Left lobe of liver (tissue), 2 donors: ENCODE measurements at regions not wholly inside any gene's neighbourhood (a gene's known extent, or its start where the extent isn't known, plus 50 kb on each side); places are given as distances from the start of the nearest gene placed in this dataset.

Source experiments
- ATAC-seq: fragments of 200-7000 bp; cut with Tn5 transposase; one replicate; pipeline ENCODE4 v1.9.1; 2020; ENCODE audit warnings: mild to moderate bottlenecking, moderate library complexity
- DNase-seq: peaks from one replicate; pipeline ENCODE4 v3.0.0-alpha.2; 2020; ENCODE audit warnings: low spot score
- donor health status: DM: no; HTN: no; CAD: no; lungs with moderate emphysema.
- donor health status: DM: no; HTN: yes; CAD: no.

DNA sequence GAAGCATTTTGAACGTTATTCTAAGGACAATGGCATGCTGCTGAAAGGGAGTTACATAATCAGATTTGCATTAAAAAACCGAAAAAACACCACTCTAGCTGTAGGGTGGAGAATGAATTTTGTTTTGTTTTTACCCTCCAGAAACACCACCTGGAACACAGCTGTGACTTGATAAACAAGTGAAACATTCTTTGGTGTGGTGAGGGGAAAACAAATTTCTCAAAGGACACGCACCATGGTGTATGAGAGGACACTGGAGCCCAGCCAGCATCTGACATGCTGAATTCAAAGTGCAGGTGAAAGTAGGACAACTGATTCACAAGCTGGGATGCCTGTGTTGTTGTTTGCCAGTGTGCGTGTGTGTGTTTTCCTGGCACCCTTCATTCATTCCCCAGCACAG, 554.5 kb upstream of the TBL1XR1 start:
- DNase-seq = peak; percentile 65
- ATAC-seq = peak; percentile 89

DNA sequence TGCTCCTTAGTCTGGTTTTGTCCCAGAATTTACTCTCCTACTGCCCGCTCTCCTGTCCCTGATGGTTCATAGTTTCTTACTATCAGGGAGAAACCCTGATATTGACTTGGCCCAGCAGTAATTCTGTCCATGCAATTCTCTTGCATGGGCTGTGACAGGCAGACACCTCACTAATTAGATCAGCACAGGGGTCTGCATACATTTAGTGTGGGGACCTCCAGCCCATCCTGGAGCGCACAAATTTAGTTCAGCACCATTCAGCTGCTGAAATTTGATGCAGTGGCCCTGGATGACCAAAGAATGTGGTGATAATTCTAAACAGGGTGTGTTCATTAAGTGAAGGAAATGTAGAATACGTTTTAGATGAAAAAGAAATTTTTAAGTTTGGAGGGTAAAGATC, 555.5 kb upstream of the TBL1XR1 start:
- ATAC-seq (no peak), DNase-seq (no peak)

DNA sequence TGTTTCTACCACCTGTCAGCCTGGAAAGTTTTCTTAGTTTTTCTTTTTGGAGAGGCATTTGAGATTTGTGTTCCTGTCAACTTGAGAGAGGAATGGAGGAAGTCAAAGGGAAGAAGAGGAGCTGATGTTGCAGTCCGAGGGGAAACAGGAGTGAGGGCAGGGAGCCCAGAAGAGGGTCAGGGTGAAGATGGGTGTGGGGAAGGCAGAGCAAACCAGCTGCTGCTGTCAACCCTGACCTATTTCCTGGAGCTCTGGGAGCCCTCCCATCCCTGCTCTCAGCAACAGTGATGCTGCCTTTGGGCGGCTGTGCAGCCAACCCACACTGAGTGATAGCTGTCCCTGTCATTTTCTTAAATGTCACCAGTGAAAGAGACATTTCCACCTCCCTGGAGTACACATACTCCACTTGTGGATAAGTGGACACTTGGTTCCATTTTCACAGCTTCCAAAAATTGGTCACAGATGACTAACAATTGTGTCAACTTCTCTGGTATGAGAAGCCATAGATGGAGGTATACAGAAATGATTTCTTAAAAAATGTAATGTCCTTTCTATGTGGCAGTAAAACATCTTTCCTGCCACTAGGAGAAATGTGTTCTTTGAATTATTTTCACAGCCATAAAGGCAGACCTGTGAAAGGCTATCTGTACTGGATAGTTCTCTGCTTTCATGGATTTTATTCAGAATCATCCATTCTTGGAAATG, 556.3 kb upstream of the TBL1XR1 start:
- peak; percentile 77 for ATAC-seq
- peak; percentile 53 for DNase-seq

DNA sequence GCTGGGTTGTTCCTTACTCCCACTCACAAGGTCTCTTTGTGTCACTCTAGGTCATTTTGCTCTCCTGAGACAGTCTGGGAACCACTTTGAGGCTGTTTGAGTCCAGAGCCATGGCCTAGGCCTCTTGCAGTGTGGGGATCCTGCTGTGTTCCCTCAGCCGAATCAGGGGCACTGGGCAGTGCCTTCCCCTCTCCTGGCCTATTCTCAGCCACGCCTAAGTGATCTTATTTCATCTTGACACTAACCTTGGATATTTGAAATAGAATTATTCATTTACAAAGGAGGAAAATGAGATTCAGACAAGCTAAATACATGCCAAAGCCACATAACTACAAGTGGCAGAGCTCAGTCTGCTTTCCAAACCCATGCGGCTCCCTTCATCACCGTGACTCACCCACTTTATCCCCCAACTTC, 557.2 kb upstream of the TBL1XR1 start:
- no peak for DNase-seq
- no peak for ATAC-seq

DNA sequence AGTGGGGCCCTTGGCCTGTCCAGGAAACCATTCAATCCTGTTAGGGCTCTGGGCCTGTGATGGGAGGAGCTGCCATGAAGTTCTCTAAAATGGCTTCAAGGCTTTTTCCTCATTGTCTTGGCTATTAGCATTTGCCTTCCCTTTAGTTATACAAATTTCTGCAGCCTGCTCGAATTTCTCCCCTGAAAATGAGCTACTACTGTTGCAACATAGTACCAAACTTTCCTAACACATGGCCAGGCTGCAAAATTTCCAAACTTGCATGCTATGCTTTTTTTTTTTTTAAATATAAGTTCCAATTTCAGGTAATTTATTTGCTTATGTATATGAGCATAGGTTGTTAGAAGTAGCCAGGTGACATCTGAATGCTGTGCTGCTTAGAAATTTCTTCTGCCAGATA, 560.8 kb upstream of the TBL1XR1 start:
- DNase-seq = no peak

DNA sequence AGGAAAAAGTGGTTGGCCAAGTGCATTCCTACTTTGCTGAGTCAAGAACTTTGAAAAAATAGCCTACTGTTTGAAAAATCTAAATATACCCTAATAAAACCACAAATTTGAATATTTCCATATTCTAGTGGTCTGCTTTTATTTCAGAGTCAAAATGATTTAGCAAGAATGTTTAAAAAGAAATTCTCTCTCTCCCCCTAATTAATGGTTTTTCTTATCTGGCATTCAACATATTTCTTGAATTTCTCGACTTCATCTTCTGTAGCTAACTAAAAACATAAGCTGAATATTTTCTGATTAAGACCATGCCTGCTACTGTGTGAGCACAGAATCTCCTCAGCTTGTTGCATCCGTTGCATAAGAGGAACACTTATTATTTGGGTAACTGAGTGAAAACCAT, 563.5 kb upstream of the TBL1XR1 start:
- DNase-seq = no peak
- ATAC-seq = no peak

More for the DNA sequence above, 560.8 kb upstream of the TBL1XR1 start:
- ATAC-seq = no peak

DNA sequence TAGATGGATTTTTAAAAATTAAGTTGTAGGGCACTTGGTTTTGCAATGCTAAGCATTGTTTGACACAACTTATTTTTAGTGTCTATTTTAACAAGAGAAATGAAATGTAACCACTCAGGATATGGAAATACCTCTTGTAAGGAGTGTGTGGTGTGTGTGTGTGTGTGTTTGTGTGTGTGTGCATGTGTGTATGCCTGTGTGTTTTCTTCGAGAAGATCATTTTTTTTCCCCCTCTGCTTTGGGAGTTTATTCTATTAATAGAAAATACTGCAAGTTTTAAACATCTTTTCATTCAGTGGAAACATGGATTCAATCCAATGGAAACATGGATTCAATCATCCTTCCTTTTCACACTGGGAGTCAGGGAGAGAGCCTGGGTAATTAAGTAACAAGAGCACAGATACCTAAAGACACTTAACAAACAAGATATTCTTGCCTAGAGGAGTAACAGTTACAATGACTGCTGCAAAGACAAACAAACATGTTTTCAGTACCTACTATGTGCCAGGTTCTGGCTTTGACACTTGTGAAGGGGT, 567.2 kb upstream of the TBL1XR1 start:
- no peak for DNase-seq

DNA sequence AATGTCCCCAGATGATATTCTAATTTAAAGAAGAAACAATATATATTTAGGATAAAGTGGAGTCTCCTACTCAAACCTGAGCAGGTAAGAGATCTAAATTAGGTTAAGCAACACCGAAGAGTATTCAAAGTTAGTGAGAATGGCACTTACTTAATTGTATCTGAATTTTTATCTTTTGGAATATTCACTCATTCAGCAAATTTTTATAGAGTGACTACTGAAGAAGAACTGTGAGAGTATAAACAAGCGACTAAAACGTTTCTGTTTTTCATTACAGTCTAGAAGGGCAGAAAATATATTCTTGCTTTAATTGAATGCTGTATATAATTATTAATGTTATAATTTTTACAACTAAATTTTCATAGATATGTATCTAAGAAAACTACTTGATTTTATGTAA, 567.7 kb upstream of the TBL1XR1 start:
- no peak for DNase-seq
- ATAC-seq = no peak

More for the DNA sequence above, 567.2 kb upstream of the TBL1XR1 start:
- no peak for ATAC-seq

DNA sequence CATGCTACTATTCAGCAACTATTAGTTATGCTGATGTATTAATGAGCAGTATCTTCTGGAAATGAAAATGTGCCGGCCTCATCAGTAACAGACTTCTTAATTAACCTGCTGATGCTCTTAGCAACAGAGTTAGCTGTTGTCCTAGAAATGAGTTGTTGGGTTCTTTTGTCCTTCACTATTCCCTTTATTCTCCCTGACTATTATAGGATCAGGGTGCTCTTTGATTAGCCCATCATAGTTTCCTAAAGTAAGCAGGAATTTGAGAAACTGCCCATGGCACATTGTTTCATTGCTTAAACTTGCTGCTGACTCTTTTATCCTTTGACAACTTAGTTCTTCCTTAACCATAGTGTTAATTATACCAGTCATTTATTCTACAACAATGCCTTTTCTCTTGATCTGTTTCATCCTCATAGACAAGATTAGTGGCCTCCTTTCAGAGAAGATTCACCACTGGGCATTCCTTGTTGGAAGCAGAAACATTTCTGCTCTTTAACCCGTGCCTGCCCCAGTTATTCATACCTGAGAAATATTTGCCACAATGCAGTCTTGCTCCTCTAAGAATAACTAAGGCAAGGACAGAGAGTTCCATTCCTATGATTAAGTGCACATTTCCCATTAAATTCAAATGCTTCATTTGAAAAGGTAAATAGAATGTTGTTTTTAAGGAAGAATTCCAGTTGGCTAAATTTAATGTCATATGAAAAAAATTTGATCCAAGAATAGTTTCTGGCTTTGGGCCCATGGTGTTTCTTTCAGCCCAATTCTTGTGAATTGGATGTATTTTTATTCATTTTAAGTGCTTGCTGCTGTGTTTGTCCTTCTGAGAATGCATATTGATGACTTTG, 573.3 kb upstream of the TBL1XR1 start:
- DNase-seq = no peak
- no peak for ATAC-seq

DNA sequence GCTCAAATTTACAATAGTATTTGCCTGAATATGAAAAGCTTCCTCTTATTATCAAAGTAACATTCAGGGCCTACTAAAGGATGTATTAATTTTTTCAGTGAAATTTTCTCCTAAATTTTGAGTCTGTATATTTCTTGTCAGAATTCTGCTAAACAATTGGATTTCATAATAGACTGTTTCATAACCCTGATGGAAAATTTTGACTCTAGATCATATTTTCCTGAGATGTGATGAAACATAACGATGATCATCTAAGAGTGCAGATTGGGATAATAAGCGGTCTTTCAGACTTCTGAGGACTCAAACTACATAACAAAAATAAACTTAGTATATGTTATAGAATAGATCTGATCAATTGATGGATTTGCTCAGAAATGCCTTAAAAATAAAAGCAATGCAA, 574.5 kb upstream of the TBL1XR1 start:
- no peak for DNase-seq
- no peak for ATAC-seq

DNA sequence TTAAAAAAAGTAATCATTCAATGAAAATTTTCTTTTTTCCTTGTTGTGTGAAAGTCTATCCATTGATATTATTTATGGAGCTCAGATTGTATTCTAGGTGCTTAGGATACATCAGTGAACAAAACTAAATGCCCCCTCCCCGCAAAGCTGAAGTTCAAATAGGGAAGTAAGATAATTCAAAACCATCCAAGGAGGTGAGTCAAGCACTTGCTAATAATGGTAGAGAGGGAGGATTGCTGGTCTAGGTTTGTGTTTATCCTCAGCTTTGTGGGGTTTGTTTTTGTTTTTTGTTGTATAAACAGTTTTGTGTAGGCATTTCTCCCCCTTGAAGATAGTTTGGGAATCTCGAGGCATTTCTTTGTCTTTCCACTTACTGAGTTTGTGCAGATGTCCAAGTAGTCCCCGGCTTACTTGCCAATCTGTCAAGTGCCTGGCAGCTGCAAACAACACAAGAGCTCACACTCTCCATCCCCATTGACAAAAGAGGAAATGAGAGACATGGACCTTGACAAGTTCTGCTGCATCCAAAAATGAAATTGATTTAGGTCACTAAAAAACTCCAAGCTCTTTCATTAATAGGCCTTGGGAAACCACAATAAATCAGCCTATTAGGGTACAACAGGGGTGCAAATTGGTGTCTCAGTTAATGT, 575.8 kb upstream of the TBL1XR1 start:
- ATAC-seq (no peak), DNase-seq (no peak)

DNA sequence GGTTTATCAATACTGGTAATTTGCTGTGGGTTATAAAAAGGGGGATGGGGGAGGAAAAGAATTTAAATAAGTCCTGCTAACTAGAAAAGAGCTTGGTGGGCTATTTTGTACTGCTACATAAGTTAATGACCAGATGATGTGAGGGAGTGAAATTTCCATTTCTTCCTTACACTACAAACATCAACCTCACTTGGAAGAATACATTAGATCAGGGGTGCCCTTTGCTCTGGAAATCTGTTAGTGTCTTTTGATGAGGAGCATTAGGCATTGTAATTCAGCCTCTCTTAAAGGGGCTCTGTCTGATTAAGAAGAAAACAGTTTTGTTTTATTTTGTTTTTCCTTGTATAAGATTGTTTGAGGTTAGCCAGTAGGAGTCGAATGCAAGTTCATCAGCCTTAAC, 576.4 kb upstream of the TBL1XR1 start:
- no peak for DNase-seq
- ATAC-seq = no peak

DNA sequence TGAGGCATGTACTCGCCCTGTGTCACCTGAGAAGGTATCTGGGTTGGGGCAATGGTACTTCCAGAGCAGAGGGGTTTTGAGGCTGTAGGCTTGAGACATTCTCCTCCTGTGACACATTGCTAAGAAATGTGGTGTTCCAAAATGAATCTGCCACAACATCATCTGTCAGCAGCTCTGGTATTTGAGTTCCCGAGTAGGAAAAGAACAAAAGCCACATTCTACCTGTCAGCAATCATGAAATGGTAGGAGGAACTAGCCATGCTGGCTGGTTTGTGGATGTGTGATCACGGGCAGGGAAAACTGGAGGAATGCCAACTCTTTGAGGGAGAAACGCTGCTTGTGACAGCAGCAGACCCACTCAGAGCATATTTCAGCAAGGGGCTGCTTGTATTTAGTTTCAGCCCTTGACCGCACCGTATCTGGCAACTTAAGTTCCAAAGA, 579.4 kb upstream of the TBL1XR1 start:
- no peak for DNase-seq

DNA sequence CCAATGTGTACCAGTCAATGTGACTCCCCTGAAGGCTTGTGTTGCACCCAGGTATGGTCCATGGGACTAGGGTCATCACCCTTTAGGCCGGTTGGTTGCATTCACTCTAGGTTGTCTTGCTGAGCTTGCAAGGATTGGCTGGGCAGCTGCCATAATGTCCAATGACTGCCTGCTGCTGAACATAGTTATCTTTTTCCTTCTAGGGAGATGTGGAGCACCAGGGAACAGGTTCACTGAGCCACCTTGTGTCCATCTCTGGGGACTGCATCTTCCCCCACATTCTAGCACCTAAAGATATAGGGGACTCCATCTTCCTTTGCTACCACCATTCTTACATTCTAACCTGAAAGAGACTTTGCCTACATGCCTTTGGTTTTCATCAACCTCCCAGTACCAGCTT, 580.4 kb upstream of the TBL1XR1 start:
- peak; percentile 67 for DNase-seq
- ATAC-seq = peak; percentile 98

More for the DNA sequence above, 579.4 kb upstream of the TBL1XR1 start:
- no peak for ATAC-seq

DNA sequence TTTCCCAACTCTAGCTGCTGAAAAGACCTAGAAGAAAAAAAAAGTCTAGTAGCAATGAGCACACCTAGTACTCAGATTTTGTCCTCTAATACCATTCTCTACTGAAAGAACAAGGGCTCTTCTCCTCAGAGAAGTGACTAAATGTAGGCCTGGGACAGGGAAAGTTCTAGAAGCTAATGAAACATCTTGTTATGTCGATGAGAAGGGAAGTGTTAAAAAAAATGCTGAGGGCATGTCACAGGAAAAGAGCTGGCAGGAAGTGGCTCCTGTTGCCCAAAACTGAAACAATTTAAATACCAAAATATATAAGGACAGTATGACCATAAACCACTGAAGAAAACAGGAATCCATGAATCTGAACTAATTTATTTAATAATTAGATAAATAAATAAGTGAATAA, 581.4 kb upstream of the TBL1XR1 start:
- DNase-seq = no peak
- ATAC-seq = no peak

DNA sequence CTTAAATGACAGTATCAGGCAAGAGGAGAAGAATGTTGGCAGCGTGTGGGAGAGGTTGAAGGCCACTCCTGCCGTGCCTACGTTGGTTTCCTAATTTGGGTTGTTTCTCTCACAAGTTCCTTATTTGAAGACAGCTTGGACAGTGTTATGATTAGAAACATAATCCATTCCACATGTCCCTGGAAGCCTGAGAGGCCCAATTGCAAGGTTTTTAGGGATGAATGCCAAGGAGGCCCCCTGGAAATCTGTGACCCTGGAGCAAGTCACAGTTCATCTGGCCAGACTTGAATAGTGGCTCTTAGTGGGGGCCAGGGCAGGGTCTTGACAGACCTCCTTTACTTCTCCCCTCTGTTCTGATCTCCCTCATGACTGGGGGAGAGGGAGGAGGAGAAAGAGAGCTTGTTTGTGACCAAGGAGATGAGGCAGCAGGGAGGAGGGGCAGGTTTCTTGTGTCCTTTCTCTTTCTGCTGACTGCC, 584.4 kb upstream of the TBL1XR1 start:
- no peak for DNase-seq

DNA sequence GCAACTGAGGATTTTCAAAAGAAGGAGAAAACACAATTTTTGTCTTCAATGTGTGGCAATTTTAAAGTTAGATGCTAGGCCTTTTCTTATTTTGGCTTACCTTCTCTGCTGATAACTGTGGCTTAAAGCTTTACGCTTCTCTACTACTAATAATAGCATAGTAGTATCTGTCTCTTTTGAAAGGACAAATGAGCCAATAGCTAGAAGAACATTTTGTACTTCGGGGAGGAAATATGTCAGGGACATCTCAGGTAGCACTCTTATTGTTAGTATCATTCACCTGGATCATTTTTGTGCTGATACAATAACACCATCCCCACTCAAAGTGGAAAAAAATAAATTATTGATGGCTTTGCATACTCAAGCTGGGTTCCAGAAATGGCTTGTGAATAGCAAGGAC, 586.1 kb upstream of the TBL1XR1 start:
- DNase-seq (no peak), ATAC-seq (no peak)

More for the DNA sequence above, 584.4 kb upstream of the TBL1XR1 start:
- ATAC-seq = peak; percentile 67

DNA sequence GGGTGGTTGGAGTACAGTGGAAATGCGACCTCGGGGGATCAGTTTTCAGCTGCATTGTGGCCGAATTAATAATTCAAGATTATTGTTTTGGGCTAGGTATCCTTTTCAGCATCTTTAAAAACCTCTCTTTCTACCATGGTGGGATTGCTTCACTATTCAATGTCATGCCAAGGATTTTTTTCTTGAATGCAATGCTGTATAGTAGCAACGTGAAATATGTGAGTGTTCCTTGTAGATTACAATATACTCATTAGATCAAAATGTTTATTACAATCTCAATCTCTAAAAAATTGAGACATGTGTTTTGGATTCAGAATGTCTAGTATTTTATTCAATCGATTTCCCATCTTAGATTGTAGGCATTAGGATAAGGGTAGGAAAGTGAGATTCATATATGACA, 586.5 kb upstream of the TBL1XR1 start:
- DNase-seq (no peak), ATAC-seq (no peak)

DNA sequence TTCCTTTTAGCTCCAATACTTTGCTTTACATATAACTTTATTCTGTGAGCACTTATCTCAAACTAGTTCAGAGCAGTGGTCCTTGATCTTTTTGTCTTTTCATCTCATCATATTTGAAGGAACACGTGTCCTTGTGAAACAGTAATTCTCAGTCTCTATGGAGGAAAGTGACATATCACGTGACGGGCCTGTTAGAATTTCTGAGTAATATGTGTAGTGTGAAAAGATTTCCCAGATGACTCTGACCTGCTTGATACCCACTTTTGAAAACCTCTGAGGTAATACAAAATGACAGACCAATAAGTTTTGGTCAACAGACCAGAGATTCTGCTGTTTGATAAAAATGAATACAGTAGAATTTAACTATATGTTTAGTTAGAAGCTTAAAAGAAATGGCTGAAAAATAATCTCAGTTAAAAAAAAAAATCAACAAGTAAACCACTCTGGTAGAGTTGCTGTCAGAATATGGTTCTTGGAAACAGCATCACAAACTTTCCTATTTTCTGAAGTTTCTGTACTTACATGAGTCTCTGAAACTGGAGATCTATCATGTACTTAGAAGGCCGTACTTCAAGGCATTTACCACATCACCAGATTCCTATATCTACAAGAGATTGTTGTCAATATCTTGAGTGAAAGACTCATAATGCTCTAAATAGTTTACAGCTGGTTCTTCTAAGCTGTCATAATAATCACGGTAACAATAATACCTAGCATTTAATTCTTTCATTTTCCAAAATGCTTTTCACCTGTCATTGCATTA, 590.2 kb upstream of the TBL1XR1 start:
- ATAC-seq (no peak), DNase-seq (no peak)

DNA sequence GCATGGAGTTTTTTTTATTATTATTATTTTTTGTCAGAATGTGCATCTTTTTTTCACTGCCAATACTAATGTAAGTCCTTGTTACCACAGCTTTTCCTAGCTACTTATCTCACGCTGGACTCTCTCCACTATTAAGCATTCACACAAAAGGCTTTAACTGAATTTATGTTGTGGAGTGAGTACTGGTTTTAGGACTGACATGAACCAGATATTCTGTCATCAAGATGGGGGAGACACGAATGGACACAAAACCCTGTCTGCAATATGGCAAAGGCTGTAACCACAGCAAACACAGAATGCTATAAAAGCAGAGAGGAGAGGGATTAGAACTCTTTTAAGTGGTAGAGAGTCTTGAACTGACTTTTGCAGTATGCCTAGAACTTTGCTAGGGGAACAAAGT, 592.2 kb upstream of the TBL1XR1 start:
- ATAC-seq = no peak

More for the DNA sequence above, 592.2 kb upstream of the TBL1XR1 start:
- DNase-seq = no peak
